ENCODE measurements at regions not wholly inside any gene's neighbourhood (a gene's known extent, or its start where the extent isn't known, plus 50 kb on each side); places are given as distances from the start of the nearest gene placed in this dataset.

DNA sequence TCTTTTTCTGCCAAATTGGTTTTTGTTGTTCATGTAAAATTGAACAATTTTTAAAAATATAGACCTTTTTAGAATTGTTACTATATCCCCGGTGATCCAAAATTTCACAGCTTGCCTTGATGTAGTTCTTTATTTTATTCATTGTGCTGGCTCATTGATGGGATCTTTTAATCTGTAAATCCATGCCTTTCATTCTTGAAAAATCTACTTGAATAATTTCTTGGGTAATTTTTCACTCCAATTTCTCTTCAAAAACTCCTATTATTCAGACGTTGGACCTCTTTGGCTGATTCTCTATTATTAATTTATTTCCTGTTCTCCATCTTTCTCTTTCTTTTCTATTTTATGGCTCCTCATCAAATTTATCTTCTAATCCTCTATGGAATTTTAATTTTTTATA lies 476.1 kb upstream of the CITED2 start:
- TF ChIP-seq ILF3 (IDR thresholded peaks at IDR 0.05; ENCODE audit: borderline replicate concordance) (no peak), SLC30A9 (CRISPR knock-in tag; IDR thresholded peaks at IDR 0.05) (no peak), ZNF707 (CRISPR knock-in tag; conservative IDR thresholded peaks at IDR 0.05) (no peak), ZZZ3 (IDR thresholded peaks at IDR 0.05) (no peak), PHF8 (IDR thresholded peaks at IDR 0.05; ENCODE audit: borderline replicate concordance, low read length) (no peak), BACH1 (tag; IDR thresholded peaks at IDR 0.05) (no peak), EP300 (IDR thresholded peaks at IDR 0.05; ENCODE audit: low read length) (no peak), HEY1 (CRISPR knock-in tag; IDR thresholded peaks at IDR 0.05; ENCODE audit: borderline replicate concordance) (no peak), POLR2A (conservative IDR thresholded peaks at IDR 0.05) (no peak)
- TF ChIP-seq, protein P1, sequence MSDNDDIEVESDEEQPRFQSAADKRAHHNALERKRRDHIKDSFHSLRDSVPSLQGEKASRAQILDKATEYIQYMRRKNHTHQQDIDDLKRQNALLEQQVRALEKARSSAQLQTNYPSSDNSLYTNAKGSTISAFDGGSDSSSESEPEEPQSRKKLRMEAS (CRISPR knock-in tag; IDR thresholded peaks at IDR 0.05), result no peak

Data from K562 (cell line).